GM10248 (cell line): ENCODE measurements at regions not wholly inside any gene's neighbourhood (a gene's known extent, or its start where the extent isn't known, plus 50 kb on each side); places are given as distances from the start of the nearest gene placed in this dataset.
"Not testable (repeated sequence)": the region's sequence is repeated elsewhere in the genome, so short reads cannot be mapped to it uniquely, and the experiment has no call there.

ENCODE experiments used
- CTCF ChIA-PET: fragments of 300-600 bp; sonication (Branson Sonifier 250); formaldehyde crosslinking; extraction: SDS; loops from one replicate; lab custom pipeline; 2021; ENCODE audit warnings: antibody characterized with exemption; lab: Yijun Ruan, JAX
- POLR2A ChIA-PET: fragments of 350-650 bp; sonication (Branson Sonifier 250); formaldehyde crosslinking; extraction: SDS; loops from one replicate; lab custom pipeline; 2020; ENCODE audit warnings: antibody characterized with exemption; lab: Yijun Ruan, JAX
- DNase-seq: peaks from one replicate; pipeline ENCODE4 v3.0.0; 2012; ENCODE audit errors: extremely low spot score
- TF ChIP-seq, protein P1 (sequence below): IDR thresholded peaks from 2 replicates; pipeline ENCODE4 v1.5.1; 2012; ENCODE audit warnings: mild to moderate bottlenecking, low read depth; ENCODE audit errors: extremely low read depth, missing control alignments, control extremely low read depth

DNA sequence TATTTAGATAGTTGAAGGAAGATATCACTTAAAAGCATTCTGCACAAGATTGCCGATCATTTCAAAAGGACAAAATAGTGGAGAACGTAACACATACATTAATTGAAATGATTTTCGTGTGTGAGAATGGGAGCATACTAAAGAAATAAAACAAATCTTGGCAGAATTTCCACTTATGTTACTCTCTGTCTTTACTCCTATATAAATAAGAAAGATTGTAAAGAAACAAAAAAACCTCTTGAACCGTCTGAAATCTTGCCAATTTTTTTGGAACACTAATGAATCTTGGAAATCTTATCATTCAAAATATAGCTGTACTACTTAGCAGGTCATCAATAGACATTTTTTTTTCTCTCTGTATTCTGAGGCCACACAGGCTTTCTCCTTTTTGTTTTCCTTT, 528.8 kb upstream of the NCAM2 start:
- CTCF ChIA-PET = no interaction called here
- POLR2A ChIA-PET = no interaction called here
- DNase-seq = no peak
- TF ChIP-seq, protein P1, sequence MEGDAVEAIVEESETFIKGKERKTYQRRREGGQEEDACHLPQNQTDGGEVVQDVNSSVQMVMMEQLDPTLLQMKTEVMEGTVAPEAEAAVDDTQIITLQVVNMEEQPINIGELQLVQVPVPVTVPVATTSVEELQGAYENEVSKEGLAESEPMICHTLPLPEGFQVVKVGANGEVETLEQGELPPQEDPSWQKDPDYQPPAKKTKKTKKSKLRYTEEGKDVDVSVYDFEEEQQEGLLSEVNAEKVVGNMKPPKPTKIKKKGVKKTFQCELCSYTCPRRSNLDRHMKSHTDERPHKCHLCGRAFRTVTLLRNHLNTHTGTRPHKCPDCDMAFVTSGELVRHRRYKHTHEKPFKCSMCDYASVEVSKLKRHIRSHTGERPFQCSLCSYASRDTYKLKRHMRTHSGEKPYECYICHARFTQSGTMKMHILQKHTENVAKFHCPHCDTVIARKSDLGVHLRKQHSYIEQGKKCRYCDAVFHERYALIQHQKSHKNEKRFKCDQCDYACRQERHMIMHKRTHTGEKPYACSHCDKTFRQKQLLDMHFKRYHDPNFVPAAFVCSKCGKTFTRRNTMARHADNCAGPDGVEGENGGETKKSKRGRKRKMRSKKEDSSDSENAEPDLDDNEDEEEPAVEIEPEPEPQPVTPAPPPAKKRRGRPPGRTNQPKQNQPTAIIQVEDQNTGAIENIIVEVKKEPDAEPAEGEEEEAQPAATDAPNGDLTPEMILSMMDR = no peak

DNA sequence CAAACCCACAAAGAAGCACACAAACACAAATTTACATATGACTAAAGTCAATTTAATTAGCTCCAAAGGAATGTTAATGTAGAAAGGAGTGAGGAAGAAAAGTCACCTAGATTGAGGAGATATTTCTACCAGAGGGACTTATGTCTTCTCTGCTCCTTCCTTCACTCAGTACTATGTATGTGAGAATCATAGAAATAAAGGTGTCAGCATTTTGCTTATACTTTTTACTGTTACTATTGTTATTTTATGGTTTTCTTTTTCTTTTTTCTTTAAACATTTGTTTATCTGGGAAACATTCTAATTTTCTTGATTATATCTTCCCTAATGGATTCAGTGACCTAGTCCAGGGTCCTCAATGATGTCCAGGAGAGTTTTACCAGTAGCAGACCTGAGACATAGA, 511.9 kb upstream of the NCAM2 start:
- CTCF ChIA-PET = no interaction called here
- POLR2A ChIA-PET = no interaction called here
- TF ChIP-seq, protein P1 = no peak
- no peak for DNase-seq

DNA sequence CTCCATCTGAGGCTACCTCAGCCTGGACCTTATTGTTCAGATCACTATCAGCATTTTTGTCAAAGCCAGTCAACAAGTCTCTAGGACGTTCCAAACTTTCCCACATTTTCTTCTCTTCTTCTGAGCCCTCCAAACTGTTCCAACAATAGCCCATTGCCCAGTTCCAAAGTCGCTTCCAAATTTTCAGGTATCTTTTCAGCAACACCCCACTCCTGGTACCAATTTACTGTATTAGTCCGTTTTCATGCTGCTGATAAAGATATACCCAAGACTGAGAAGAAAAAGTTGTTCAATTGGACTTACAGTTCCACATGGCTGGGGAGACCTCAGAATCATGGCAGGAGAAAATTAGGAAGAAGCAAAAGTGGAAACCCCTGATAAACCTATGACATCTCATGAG, 495.3 kb upstream of the NCAM2 start:
- CTCF ChIA-PET = not testable (repeated sequence)

DNA sequence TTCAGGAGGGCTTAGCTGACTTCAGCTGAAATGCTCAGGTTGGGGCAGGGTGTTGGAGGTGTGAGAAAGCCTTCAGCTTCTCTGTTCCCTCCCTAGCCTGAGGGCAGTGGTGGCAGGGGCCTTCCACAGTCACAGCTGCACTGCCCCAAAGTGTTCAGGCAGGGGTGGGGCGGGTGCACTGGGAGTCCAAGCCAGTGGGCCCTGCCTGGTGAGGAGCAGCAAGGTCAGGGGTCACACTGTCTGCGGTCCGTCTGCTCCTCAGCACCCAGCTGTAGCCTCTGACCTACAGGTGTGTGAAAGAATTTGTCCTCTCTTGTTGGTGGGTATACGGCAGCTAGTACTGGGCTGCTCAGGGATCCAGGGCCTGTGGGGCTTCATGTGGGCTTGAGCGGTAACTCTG, 490.4 kb upstream of the NCAM2 start:
- TF ChIP-seq, protein P1 = no peak
- POLR2A ChIA-PET = no interaction called here
- CTCF ChIA-PET = no interaction called here
- no peak for DNase-seq

More for the DNA sequence above, 495.3 kb upstream of the NCAM2 start:
- DNase-seq, POLR2A ChIA-PET: not testable (repeated sequence)

DNA sequence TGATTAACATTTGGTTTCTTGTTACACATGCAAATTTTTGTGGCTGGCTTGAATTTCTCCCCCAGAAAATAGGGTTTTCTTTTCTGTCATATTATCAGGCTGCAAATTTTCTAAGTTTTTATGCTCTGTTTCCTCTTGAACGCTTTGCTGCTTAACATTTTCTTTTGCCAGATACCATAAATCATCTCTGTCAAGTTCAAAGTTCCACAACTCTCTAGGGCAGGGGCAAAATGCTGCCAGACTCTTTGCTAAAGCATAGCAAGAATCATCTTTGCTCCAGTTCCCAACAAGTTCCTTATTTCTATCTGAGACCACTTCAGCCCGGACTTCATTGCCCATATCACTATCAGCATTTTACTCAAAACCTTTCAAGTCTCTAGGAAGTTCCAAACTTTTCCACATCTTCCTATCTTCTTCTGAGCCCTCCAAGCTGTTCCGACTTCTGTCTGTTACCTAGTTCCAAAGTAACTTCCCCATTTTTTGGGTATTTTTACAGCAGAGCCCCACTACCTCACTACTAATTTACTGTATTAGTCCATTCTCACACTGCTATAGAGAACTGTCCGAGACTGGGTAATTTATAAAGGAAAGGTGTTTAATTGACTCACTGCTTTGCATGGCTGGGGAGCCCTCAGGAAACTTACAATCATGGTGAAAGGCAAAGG, 486.9 kb upstream of the NCAM2 start:
- TF ChIP-seq, protein P1 = no peak
- DNase-seq = no peak
- POLR2A ChIA-PET = no interaction called here
- CTCF ChIA-PET = no interaction called here

DNA sequence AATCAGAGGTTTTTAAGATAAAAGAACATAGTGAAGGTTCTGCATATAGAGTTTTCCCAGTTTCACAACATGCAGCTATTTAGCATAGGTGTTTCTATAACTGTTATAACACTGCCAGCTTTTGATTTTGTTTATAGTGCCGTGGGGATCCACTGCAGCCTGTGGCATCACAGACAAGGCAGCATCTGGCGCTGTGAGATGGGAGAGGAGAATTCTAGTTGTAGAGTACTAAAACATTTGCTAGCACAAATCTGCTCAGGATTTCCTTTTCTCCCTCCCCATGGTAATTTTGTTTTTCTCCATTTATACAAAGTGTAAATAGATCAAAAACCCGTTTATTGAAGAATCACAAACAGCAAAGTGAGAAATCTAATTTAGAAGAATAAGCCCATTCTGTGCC, 482.8 kb upstream of the NCAM2 start:
- TF ChIP-seq, protein P1 = no peak
- no peak for DNase-seq
- POLR2A ChIA-PET = no interaction called here
- CTCF ChIA-PET = no interaction called here

DNA sequence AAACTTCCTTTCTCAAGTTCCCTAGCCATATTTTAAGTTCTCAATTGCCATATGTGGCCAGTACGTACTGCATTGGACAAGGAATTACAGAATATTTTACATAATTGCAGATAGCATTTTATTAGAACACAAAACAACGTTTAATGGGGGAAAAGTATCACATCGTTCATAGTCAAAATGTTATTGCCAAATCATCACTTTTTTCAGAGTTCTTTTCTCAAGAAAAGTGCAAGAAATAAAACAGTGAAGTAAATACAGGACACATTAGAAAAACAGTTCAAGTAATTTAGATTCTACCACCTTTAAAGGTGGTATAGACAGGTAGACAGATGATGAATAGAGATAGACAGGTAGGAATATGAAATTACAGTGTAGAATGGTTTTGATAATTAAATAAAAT, 479.1 kb upstream of the NCAM2 start:
- CTCF ChIA-PET = no interaction called here
- TF ChIP-seq, protein P1 = no peak
- DNase-seq = no peak
- POLR2A ChIA-PET = no interaction called here
